ENCODE measurements at regions not wholly inside any gene's neighbourhood (a gene's known extent, or its start where the extent isn't known, plus 50 kb on each side); places are given as distances from the start of the nearest gene placed in this dataset.

DNA sequence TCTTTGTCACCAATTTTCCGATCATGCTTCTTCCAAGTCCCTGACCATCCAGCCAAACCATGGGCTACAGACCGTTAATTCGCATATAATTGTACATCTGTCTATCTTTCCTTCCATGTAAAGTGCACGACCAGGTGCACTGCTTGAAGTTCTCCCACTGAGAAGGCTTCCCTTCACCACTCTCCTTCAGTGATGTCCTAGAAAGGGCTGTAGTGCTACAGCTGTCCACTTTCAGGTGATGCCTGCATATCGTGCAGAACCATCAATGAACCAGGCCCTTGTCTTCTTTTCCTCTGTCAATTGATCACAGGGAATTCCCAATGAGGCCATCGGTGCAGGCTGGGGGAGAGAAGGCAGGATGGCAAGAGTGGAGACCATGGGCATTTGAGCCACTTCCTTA, 148.9 kb downstream of the TMEM182 start:
- Mint-ChIP-seq H3K4me3 (no peak overlapping the region), H3K4me1 (ENCODE audit: low read depth) (no peaks in the 10 kb centered on the region), H3K27me3 (peaks cover 2% of the 10 kb centered on the region), H3K9me3 (peaks cover 2% of the 10 kb centered on the region), H3K27ac (no peak overlapping the region), H3K36me3 (ENCODE audit: low read depth) (no peaks in the 10 kb centered on the region)
- ChIA-PET POLR2A (no interaction called here), CTCF (no interaction called here)
- TF ChIP-seq, protein P1, sequence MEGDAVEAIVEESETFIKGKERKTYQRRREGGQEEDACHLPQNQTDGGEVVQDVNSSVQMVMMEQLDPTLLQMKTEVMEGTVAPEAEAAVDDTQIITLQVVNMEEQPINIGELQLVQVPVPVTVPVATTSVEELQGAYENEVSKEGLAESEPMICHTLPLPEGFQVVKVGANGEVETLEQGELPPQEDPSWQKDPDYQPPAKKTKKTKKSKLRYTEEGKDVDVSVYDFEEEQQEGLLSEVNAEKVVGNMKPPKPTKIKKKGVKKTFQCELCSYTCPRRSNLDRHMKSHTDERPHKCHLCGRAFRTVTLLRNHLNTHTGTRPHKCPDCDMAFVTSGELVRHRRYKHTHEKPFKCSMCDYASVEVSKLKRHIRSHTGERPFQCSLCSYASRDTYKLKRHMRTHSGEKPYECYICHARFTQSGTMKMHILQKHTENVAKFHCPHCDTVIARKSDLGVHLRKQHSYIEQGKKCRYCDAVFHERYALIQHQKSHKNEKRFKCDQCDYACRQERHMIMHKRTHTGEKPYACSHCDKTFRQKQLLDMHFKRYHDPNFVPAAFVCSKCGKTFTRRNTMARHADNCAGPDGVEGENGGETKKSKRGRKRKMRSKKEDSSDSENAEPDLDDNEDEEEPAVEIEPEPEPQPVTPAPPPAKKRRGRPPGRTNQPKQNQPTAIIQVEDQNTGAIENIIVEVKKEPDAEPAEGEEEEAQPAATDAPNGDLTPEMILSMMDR (IDR thresholded peaks at IDR 0.05): no peak
- no peak for DNase-seq
- intact Hi-C loops (cut with micrococcal nuclease): no loop called here
- ATAC-seq: no peak

DNA sequence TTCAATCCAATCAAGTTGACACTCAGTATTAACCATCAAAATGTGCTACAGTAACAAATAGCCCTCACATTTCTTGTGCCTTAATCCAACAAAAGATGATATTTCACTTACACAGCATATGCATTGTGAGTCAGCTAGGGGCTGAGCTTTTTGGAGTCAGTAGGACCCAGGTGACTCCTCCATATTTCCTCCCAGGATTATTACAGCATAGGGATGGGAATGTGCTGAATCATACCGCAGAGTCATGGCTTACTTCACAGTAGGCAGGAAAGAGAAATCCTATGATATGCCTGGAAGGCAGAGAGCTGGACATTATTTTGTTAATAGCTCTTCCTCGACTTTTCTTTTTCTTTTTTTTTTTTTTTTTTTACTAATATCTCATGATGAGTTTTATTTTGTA, 153.3 kb downstream of the TMEM182 start:
- ChIA-PET CTCF (no interaction called here), POLR2A (no interaction called here)

DNA sequence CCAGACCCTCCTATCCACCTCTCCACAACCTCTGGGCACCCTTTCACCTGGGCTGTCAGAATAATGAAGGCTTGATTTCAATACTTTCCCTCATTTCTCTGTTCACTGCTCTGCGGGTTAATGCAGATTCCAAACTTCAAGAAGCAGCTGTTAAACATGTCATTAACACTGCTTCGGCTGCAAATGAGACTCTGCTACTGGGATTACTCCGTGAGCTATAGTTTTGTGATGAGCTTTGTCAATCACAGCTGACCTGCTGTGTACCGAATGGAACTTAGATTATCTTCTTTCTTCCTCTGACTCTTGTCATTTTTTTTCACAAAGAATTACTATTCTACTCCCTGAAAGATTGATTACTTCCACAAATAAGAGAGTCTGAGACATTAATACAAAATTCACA, 160.5 kb downstream of the TMEM182 start:
- Mint-ChIP-seq H3K27me3 (no peaks in the 10 kb centered on the region), H3K4me1 (ENCODE audit: low read depth) (no peaks in the 10 kb centered on the region), H3K36me3 (ENCODE audit: low read depth) (no peaks in the 10 kb centered on the region), H3K4me3 (no peak overlapping the region), H3K27ac (no peak overlapping the region), H3K9me3 (peaks cover 4% of the 10 kb centered on the region)
- intact Hi-C loops (cut with micrococcal nuclease): no loop called here
- POLR2A ChIA-PET: no interaction called here
- CTCF ChIA-PET: interaction anchor here (0.9 to 1.1 kb wide), 2 partner anchors 27 to 117 kb away, joined by 3 read pairs; no protein-coding TSS in a partner anchor
- DNase-seq (no peak), ATAC-seq (no peak)
- TF ChIP-seq, protein P1 (IDR thresholded peaks at IDR 0.05): no peak

More for the DNA sequence above, 153.3 kb downstream of the TMEM182 start:
- H3K4me3 Mint-ChIP-seq: no peak overlapping the region
- no peaks in the 10 kb centered on the region for H3K27me3 Mint-ChIP-seq
- no peaks in the 10 kb centered on the region for H3K36me3 Mint-ChIP-seq (ENCODE audit: low read depth)
- peaks cover 15% of the 10 kb centered on the region for H3K9me3 Mint-ChIP-seq
- no peak overlapping the region for H3K27ac Mint-ChIP-seq
- H3K4me1 Mint-ChIP-seq (ENCODE audit: low read depth): no peaks in the 10 kb centered on the region
- DNase-seq (no peak), ATAC-seq (no peak)
- TF ChIP-seq, protein P1 (IDR thresholded peaks at IDR 0.05): no peak
- intact Hi-C loops (cut with micrococcal nuclease): no loop called here

DNA sequence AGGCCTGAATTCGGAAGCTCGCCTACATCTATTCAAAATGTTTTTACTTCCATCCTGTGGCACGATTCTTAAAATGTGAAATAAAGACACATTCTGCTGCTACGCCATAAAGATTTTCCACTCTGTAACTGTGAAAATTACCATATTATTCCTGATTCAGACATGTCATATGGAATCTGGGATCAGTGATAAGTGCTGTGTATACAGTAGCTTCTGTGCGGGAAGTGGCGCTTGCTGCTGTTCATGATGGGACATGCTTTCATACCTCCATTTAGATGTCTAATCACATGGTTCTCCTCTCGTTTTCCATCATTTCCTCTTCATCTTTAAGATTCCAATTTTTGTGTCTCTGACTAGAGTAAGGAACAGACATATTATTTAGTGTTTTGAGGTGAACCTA, 163.2 kb downstream of the TMEM182 start:
- ATAC-seq: no peak
- intact Hi-C loops (cut with micrococcal nuclease): no loop called here
- no peak for DNase-seq
- CTCF ChIA-PET: no interaction called here
- no peaks in the 10 kb centered on the region for H3K4me1 Mint-ChIP-seq (ENCODE audit: low read depth)
- TF ChIP-seq, protein P1 (IDR thresholded peaks at IDR 0.05): no peak
- H3K27ac Mint-ChIP-seq: no peak overlapping the region
- H3K27me3 Mint-ChIP-seq: no peaks in the 10 kb centered on the region
- no peak overlapping the region for H3K4me3 Mint-ChIP-seq
- POLR2A ChIA-PET: no interaction called here
- H3K36me3 Mint-ChIP-seq (ENCODE audit: low read depth): no peaks in the 10 kb centered on the region
- no peaks in the 10 kb centered on the region for H3K9me3 Mint-ChIP-seq

DNA sequence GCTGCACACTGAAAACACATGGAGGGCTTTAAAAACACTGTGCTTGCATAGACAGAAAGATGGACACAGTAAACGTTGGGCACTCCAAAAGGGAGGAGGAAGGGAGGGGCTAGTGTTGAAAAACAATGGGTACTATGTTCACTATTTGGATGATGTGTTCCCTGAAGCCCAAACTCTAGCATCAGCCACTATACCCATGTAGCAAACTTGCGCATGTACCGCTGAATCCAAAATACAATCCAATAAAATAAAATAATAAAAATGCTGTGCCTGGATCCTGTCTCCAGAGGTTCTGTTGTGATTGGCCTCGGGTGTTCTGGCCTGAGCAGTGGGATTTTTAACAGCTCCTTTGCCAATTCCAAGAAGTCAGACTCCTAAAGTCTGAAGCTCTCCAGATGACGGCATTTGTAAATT, 166.0 kb downstream of the TMEM182 start:
- H3K9me3 Mint-ChIP-seq: no peaks in the 10 kb centered on the region
- H3K4me1 Mint-ChIP-seq (ENCODE audit: low read depth): no peaks in the 10 kb centered on the region
- CTCF ChIA-PET: no interaction called here
- ATAC-seq: no peak
- no peak overlapping the region for H3K27ac Mint-ChIP-seq
- no peaks in the 10 kb centered on the region for H3K27me3 Mint-ChIP-seq
- intact Hi-C loops (cut with micrococcal nuclease): no loop called here
- POLR2A ChIA-PET: no interaction called here
- DNase-seq: no peak
- no peak overlapping the region for H3K4me3 Mint-ChIP-seq
- H3K36me3 Mint-ChIP-seq (ENCODE audit: low read depth): no peaks in the 10 kb centered on the region
- TF ChIP-seq, protein P1 (IDR thresholded peaks at IDR 0.05): no peak
